ENCODE measurements at regions not wholly inside any gene's neighbourhood (a gene's known extent, or its start where the extent isn't known, plus 50 kb on each side); places are given as distances from the start of the nearest gene placed in this dataset. TPM values are rescaled to one million over a fixed set of nuclear protein-coding genes. Genes with fewer than 3 reads are reported as not detected.

DNA sequence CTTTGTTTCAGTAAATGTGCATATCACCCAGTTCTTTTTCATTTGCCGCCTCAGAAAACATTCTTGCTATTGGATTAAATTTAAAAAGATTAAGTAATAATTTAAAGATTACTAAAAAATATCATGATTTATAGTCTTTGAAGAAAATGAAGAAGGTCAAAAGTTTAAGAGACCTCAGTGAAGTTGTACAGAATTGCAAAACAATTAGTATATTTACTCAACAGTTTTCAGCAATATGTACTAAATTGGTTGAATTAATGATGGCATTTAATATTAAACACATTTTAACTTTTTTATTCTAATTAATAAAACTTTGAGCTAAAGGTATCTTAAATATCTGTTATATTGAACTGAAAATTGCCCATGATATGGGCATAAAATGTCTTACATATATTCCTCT, 49.9 kb upstream of the KLF6 start:
- no peak overlapping the region for H3K27ac ChIP-seq (ENCODE audit: low read depth, low read length)
- WGBS (ENCODE audit: insufficient coverage) = no CpG with 5 or more reads among the region's 1 CpG
- H3K9me3 ChIP-seq (ENCODE audit: control insufficient read depth, insufficient read depth, low read length) = no peaks in the 10 kb centered on the region
- H3K36me3 ChIP-seq (ENCODE audit: control insufficient read depth, insufficient read depth, low read length) = no peaks in the 10 kb centered on the region
- DNase-seq (ENCODE audit: low read depth in 4 of 6, low spot score in 6 of 6) = no peak
- H3K27me3 ChIP-seq (ENCODE audit: control insufficient read depth, insufficient read depth, low read length) = no peaks in the 10 kb centered on the region
- no peak overlapping the region for H3K4me3 ChIP-seq (ENCODE audit: low read depth, low read length)
- peaks cover 4% of the 10 kb centered on the region for H3K4me1 ChIP-seq (ENCODE audit: control insufficient read depth, insufficient read depth, low read length)

Small RNA genes lying in the stretch of these regions (small RNA-seq; reads per million reads assigned to genes)
- not detected for gene MIR6078 (ENCODE audit: low replicate concordance)
- gene RNU6-163P (ENCODE audit: low replicate concordance) = not detected
